ENCODE measurements at regions not wholly inside any gene's neighbourhood (a gene's known extent, or its start where the extent isn't known, plus 50 kb on each side); places are given as distances from the start of the nearest gene placed in this dataset.

- no peak for DNase-seq
- H3K9me3 ChIP-seq, result no peaks in the 10 kb centered on the region
- intact Hi-C loops (cut with DNase I), result no loop called here
- no peaks in the 10 kb centered on the region for H3K27me3 ChIP-seq
- no peaks in the 10 kb centered on the region for H3K4me1 ChIP-seq
- TF ChIP-seq EP300 (IDR thresholded peaks at IDR 0.05) (no peak), POLR2A (IDR thresholded peaks at IDR 0.05) (no peak), CTCF (IDR thresholded peaks at IDR 0.05) (no peak), POLR2AphosphoS5 (IDR thresholded peaks at IDR 0.05) (no peak)
- WGBS, 2 donors, result 82 to 86% methylated on average over 4 of the region's 4 CpGs
- H3K4me3 ChIP-seq, result no peak overlapping the region
- no peaks in the 10 kb centered on the region for H3K36me3 ChIP-seq
- H3K27ac ChIP-seq, result no peak overlapping the region
Measured at GRCh38 chr4:18390655-18391353, 369.2 kb upstream of the LCORL start.

- Histone ChIP-seq H3K27me3 (no peaks in the 10 kb centered on the region), H3K36me3 (no peaks in the 10 kb centered on the region), H3K9me3 (no peaks in the 10 kb centered on the region), H3K27ac (no peak overlapping the region), H3K4me1 (no peaks in the 10 kb centered on the region), H3K4me3 (no peak overlapping the region)
- TF ChIP-seq EP300 (IDR thresholded peaks at IDR 0.05) (no peak), POLR2A (IDR thresholded peaks at IDR 0.05) (no peak), POLR2AphosphoS5 (IDR thresholded peaks at IDR 0.05) (no peak), CTCF (IDR thresholded peaks at IDR 0.05) (no peak)
- intact Hi-C loops (cut with DNase I), result no loop called here
- WGBS, 2 donors, result 79 to 81% methylated on average over 2 of the region's 2 CpGs
- no peak for DNase-seq
Measured at GRCh38 chr4:18389115-18389514, 367.6 kb upstream of the LCORL start.

- 49 to 52% methylated on average over 3 of the region's 3 CpGs for WGBS, 2 donors
- TF ChIP-seq POLR2A (IDR thresholded peaks at IDR 0.05) (no peak), CTCF (IDR thresholded peaks at IDR 0.05) (no peak), EP300 (IDR thresholded peaks at IDR 0.05) (no peak), POLR2AphosphoS5 (IDR thresholded peaks at IDR 0.05) (no peak)
- H3K4me1 ChIP-seq, result no peaks in the 10 kb centered on the region
- no peak overlapping the region for H3K27ac ChIP-seq
- no peak overlapping the region for H3K4me3 ChIP-seq
- no peaks in the 10 kb centered on the region for H3K27me3 ChIP-seq
- intact Hi-C loops (cut with DNase I), result no loop called here
- H3K36me3 ChIP-seq, result no peaks in the 10 kb centered on the region
- no peaks in the 10 kb centered on the region for H3K9me3 ChIP-seq
- no peak for DNase-seq
Measured at GRCh38 chr4:18388039-18388438, 366.5 kb upstream of the LCORL start.

GRCh38 chr4:18381186-18381585 is 359.6 kb upstream of the LCORL start:
- no peak overlapping the region for H3K27ac ChIP-seq
- no peaks in the 10 kb centered on the region for H3K27me3 ChIP-seq
- H3K9me3 ChIP-seq, result no peaks in the 10 kb centered on the region
- TF ChIP-seq EP300 (IDR thresholded peaks at IDR 0.05), result no peak
- TF ChIP-seq CTCF (IDR thresholded peaks at IDR 0.05), result no peak
- no peak for TF ChIP-seq POLR2A (IDR thresholded peaks at IDR 0.05)
- no peak for TF ChIP-seq POLR2AphosphoS5 (IDR thresholded peaks at IDR 0.05)
- intact Hi-C loops (cut with DNase I), result no loop called here
- no peak overlapping the region for H3K4me3 ChIP-seq
- no peaks in the 10 kb centered on the region for H3K4me1 ChIP-seq
- H3K36me3 ChIP-seq, result no peaks in the 10 kb centered on the region
- WGBS, 2 donors, result 61% methylated on average over 1 of the region's 1 CpG
- no peak for DNase-seq

GRCh38 chr4:18369561-18369960 is 348.0 kb upstream of the LCORL start:
- intact Hi-C loops (cut with DNase I), result no loop called here

More at GRCh38 chr4:18369561-18369960, 348.0 kb upstream of the LCORL start:
- Histone ChIP-seq H3K9me3 (no peaks in the 10 kb centered on the region), H3K27me3 (no peaks in the 10 kb centered on the region), H3K27ac (no peak overlapping the region), H3K4me3 (no peak overlapping the region), H3K36me3 (no peaks in the 10 kb centered on the region), H3K4me1 (no peaks in the 10 kb centered on the region)
- TF ChIP-seq POLR2A (IDR thresholded peaks at IDR 0.05), result no peak
- no peak for TF ChIP-seq CTCF (IDR thresholded peaks at IDR 0.05)
- TF ChIP-seq EP300 (IDR thresholded peaks at IDR 0.05), result no peak
- no peak for TF ChIP-seq POLR2AphosphoS5 (IDR thresholded peaks at IDR 0.05)
- WGBS, 2 donors, result 92 to 95% methylated on average over 15 of the region's 15 CpGs
- no peak for DNase-seq

Data from sigmoid colon (tissue), 6 donors.